H9 (cell line): ENCODE measurements at regions not wholly inside any gene's neighbourhood (a gene's known extent, or its start where the extent isn't known, plus 50 kb on each side); places are given as distances from the start of the nearest gene placed in this dataset.

Experiments used
- DNase-seq: peaks from one replicate; pipeline ENCODE4 v3.0.0-alpha.2; 2017
- H2AFZ ChIP-seq: one replicate; pipeline ENCODE4 v1.6.1; 2013; ENCODE audit warnings: mild to moderate bottlenecking, low read length, control low read depth, moderate library complexity
- H2AK5ac ChIP-seq: 2 replicates; pipeline ENCODE4 v1.6.1; 2013; ENCODE audit warnings: low read length, control low read depth, mixed read lengths; ENCODE audit not compliant: insufficient read length
- H2BK120ac ChIP-seq: one replicate; pipeline ENCODE4 v1.6.1; 2013; ENCODE audit warnings: low read depth, mild to moderate bottlenecking, low read length, control low read depth, inconsistent platforms; ENCODE audit not compliant: poor library complexity, severe bottlenecking
- H2BK12ac ChIP-seq: 2 replicates; pipeline ENCODE4 v1.6.1; 2013; ENCODE audit warnings: low read length, control low read depth, mixed read lengths, low read depth; ENCODE audit not compliant: insufficient read length
- H2BK15ac ChIP-seq: 2 replicates; pipeline ENCODE4 v1.6.1; 2013; ENCODE audit warnings: low read depth, low read length, control low read depth
- H2BK20ac ChIP-seq: one replicate; pipeline ENCODE4 v1.6.1; 2013; ENCODE audit warnings: low read depth, mild to moderate bottlenecking, low read length, control low read depth, inconsistent platforms; ENCODE audit not compliant: poor library complexity, severe bottlenecking
- H2BK5ac ChIP-seq: 2 replicates; pipeline ENCODE4 v1.6.1; 2013; ENCODE audit warnings: low read length, control low read depth, mixed read lengths; ENCODE audit not compliant: insufficient read length
- H3K14ac ChIP-seq: 2 replicates; pipeline ENCODE4 v1.6.1; 2013; ENCODE audit warnings: low read length, control low read depth; ENCODE audit not compliant: insufficient read depth
- H3K18ac ChIP-seq: 2 replicates; pipeline ENCODE4 v1.6.1; 2013; ENCODE audit warnings: low read depth, mild to moderate bottlenecking, mixed read lengths, low read length, control low read depth; ENCODE audit not compliant: insufficient read length
- H3K23ac ChIP-seq: 2 replicates; pipeline ENCODE4 v1.6.1; 2013; ENCODE audit warnings: low read length, control low read depth, mixed read lengths, low read depth; ENCODE audit not compliant: insufficient read length
- H3K23me2 ChIP-seq: 2 replicates; pipeline ENCODE4 v1.6.1; 2013; ENCODE audit warnings: low read depth, mild to moderate bottlenecking, mixed read lengths, low read length, control low read depth; ENCODE audit not compliant: insufficient read length, poor library complexity, severe bottlenecking
- H3K27ac ChIP-seq: 2 replicates; pipeline ENCODE4 v1.5.1; 2013; ENCODE audit warnings: low read length, control low read depth, mixed read lengths, low read depth; ENCODE audit not compliant: insufficient read length
- H3K27me3 ChIP-seq: 2 replicates; pipeline ENCODE4 v1.6.1; 2013; ENCODE audit warnings: low read length, control low read depth, inconsistent platforms; ENCODE audit not compliant: insufficient read depth
- H3K4ac ChIP-seq: 2 replicates; pipeline ENCODE4 v1.6.1; 2013; ENCODE audit warnings: low read depth, mild to moderate bottlenecking, control low read depth, inconsistent platforms, low read length, moderate library complexity
- H3K4me1 ChIP-seq: 2 replicates; pipeline ENCODE4 v1.6.1; 2013; ENCODE audit warnings: low read length, control low read depth, inconsistent platforms; ENCODE audit not compliant: insufficient read depth
- H3K4me2 ChIP-seq: 2 replicates; pipeline ENCODE4 v1.6.1; 2013; ENCODE audit warnings: low read length, control low read depth, mixed read lengths; ENCODE audit not compliant: insufficient read length, insufficient read depth
- H3K56ac ChIP-seq: 2 replicates; pipeline ENCODE4 v1.6.1; 2013; ENCODE audit warnings: low read depth, mild to moderate bottlenecking, mixed read lengths, low read length, control low read depth; ENCODE audit not compliant: insufficient read length
- H3K79me1 ChIP-seq: 2 replicates; pipeline ENCODE4 v1.6.1; 2013; ENCODE audit warnings: low read depth, mild to moderate bottlenecking, moderate library complexity, low read length, control low read depth, inconsistent platforms; ENCODE audit not compliant: insufficient read depth, poor library complexity, severe bottlenecking
- H3K79me2 ChIP-seq: 2 replicates; pipeline ENCODE4 v1.6.1; 2013; ENCODE audit warnings: low read length, control low read depth, inconsistent platforms; ENCODE audit not compliant: insufficient read depth
- H3K9ac ChIP-seq: 2 replicates; pipeline ENCODE4 v1.6.1; 2013; ENCODE audit warnings: low read length, control low read depth, mixed read lengths; ENCODE audit not compliant: insufficient read length; ENCODE audit errors: extremely low read depth
- H3K9me3 ChIP-seq: one replicate; pipeline ENCODE4 v1.6.1; 2013; ENCODE audit warnings: low read depth, low read length, inconsistent platforms; ENCODE audit not compliant: control insufficient read depth
- H3T11ph ChIP-seq: one replicate; pipeline ENCODE4 v1.6.1; 2013; ENCODE audit warnings: mild to moderate bottlenecking, low read length, control low read depth, inconsistent platforms
- H4K20me1 ChIP-seq: one replicate; pipeline ENCODE4 v1.6.1; 2013; ENCODE audit not compliant: control insufficient read depth, insufficient read length, insufficient read depth
- H4K5ac ChIP-seq: 2 replicates; pipeline ENCODE4 v1.6.1; 2013; ENCODE audit warnings: low read depth, mild to moderate bottlenecking, mixed read lengths, low read length, control low read depth; ENCODE audit not compliant: insufficient read length
- H4K8ac ChIP-seq: replicated peaks from 2 replicates; pipeline ENCODE4 v1.6.1; 2013; ENCODE audit warnings: low read length, control low read depth, mixed read lengths, low read depth; ENCODE audit not compliant: insufficient read length
- H4K91ac ChIP-seq: 2 replicates; pipeline ENCODE4 v1.6.1; 2013; ENCODE audit warnings: low read depth, mild to moderate bottlenecking, moderate library complexity, mixed read lengths, low read length, control low read depth; ENCODE audit not compliant: insufficient read length
- H3K27ac Mint-ChIP-seq, 3 experiments: 2 replicates in 2 of 3; 3 replicates in 1 of 3; pipeline ENCODE4 v1.8.0; 2020 to 2021; ENCODE audit warnings: mixed read lengths in 3 of 3, mild to moderate bottlenecking in 1 of 3, moderate library complexity in 1 of 3
- H3K27me3 Mint-ChIP-seq: 2 replicates; pipeline ENCODE4 v1.8.0; 2021; ENCODE audit warnings: low read depth, mild to moderate bottlenecking, moderate library complexity, mixed read lengths
- H3K36me3 Mint-ChIP-seq, 3 experiments: 2 replicates in 2 of 3; 3 replicates in 1 of 3; pipeline ENCODE4 v1.8.0; 2020 to 2021; ENCODE audit warnings: low read depth in 3 of 3, mixed read lengths in 3 of 3; ENCODE audit not compliant: insufficient read depth in 1 of 3
- H3K4me1 Mint-ChIP-seq, 2 experiments: 2 replicates each; pipeline ENCODE4 v1.8.0; 2020; ENCODE audit warnings: mixed read lengths in 2 of 2
- H3K4me3 Mint-ChIP-seq, 2 experiments: 2 replicates in 1 of 2; 3 replicates in 1 of 2; pipeline ENCODE4 v1.8.0; 2020 to 2021; ENCODE audit warnings: mild to moderate bottlenecking in 2 of 2, mixed read lengths in 2 of 2, moderate library complexity in 1 of 2
- H3K9me3 Mint-ChIP-seq, 2 experiments: 2 replicates in 1 of 2; 3 replicates in 1 of 2; pipeline ENCODE4 v1.8.0; 2020; ENCODE audit warnings: mild to moderate bottlenecking in 2 of 2, mixed read lengths in 2 of 2, moderate library complexity in 1 of 2
- WGBS: extraction: QIAGEN DNeasy Blood & Tissue Kit; methylation state at CpG from one replicate; pipeline ENCODE4 v1.1.7; 2013; ENCODE audit warnings: missing lambda C conversion rate, low lambda C conversion rate, mixed read lengths; ENCODE audit not compliant: insufficient read length; ENCODE audit errors: extremely low coverage; 5-methylcytosine and 5-hydroxymethylcytosine counted together
- TF ChIP-seq, protein P1 (sequence below): fragments of 200-600 bp; sonication (generic); conservative IDR thresholded peaks from 3 replicates; pipeline ENCODE4 v1.8.0; 2021; ENCODE audit warnings: antibody characterized with exemption, mild to moderate bottlenecking

DNA sequence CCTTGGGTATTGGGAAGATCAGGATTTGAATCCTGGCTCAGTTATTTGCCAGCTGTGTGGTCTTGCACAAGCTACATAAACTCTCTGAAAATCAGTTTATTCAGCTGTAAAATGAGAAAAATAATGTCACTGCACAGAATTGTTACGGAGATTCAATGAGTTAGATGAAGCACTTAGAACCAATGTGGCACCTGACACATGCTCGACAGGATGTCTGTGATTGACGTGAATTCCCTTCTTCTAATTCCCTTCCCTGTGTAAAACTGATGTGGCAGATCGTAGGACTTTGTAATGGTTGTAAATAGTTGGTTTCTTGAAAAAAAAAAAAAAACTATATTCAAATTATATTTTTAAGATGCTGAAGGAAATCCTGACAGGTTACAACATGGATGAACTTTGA, 249.9 kb upstream of the MKLN1 start:
- H2BK5ac ChIP-seq: no peak overlapping the region
- WGBS: no CpG with 5 or more reads among the region's 4 CpGs
- H2BK120ac ChIP-seq: no peak overlapping the region
- no peak overlapping the region for H3K4ac ChIP-seq
- H2BK12ac ChIP-seq: no peak overlapping the region
- no peak overlapping the region for H2AFZ ChIP-seq
- H3T11ph ChIP-seq: no peak overlapping the region
- H4K8ac ChIP-seq: no peak overlapping the region
- H3K23ac ChIP-seq: no peak overlapping the region
- H3K9me3 ChIP-seq: no peaks in the 10 kb centered on the region
- H3K79me1 ChIP-seq: no peaks in the 10 kb centered on the region
- TF ChIP-seq, protein P1, sequence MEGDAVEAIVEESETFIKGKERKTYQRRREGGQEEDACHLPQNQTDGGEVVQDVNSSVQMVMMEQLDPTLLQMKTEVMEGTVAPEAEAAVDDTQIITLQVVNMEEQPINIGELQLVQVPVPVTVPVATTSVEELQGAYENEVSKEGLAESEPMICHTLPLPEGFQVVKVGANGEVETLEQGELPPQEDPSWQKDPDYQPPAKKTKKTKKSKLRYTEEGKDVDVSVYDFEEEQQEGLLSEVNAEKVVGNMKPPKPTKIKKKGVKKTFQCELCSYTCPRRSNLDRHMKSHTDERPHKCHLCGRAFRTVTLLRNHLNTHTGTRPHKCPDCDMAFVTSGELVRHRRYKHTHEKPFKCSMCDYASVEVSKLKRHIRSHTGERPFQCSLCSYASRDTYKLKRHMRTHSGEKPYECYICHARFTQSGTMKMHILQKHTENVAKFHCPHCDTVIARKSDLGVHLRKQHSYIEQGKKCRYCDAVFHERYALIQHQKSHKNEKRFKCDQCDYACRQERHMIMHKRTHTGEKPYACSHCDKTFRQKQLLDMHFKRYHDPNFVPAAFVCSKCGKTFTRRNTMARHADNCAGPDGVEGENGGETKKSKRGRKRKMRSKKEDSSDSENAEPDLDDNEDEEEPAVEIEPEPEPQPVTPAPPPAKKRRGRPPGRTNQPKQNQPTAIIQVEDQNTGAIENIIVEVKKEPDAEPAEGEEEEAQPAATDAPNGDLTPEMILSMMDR: no peak
- no peak overlapping the region for H2AK5ac ChIP-seq
- no peak overlapping the region for H3K4me2 ChIP-seq
- H3K14ac ChIP-seq: no peak overlapping the region
- no peak overlapping the region for H3K4me3 Mint-ChIP-seq
- no peak overlapping the region for H3K27ac Mint-ChIP-seq
- no peaks in the 10 kb centered on the region for H4K20me1 ChIP-seq
- no peak overlapping the region for H2BK20ac ChIP-seq
- peaks cover 2 to 13% (median 3%) of the 10 kb centered on the region in 3 experiments; a peak in 5 of 7 replicates for H3K36me3 Mint-ChIP-seq
- no peaks in the 10 kb centered on the region for H3K9me3 Mint-ChIP-seq
- H3K9ac ChIP-seq: no peak overlapping the region
- H3K4me1 ChIP-seq: no peaks in the 10 kb centered on the region; the same call in 1 of the 2 replicates
- no peak overlapping the region for H4K91ac ChIP-seq
- H3K79me2 ChIP-seq: no peaks in the 10 kb centered on the region
- no peaks in the 10 kb centered on the region; the same call in 1 of the 2 replicates for H3K27me3 Mint-ChIP-seq
- H4K5ac ChIP-seq: no peak overlapping the region
- no peak overlapping the region for H3K27ac ChIP-seq
- no peaks in the 10 kb centered on the region for H3K23me2 ChIP-seq
- no peak overlapping the region for H3K18ac ChIP-seq
- H2BK15ac ChIP-seq: no peak overlapping the region
- no peaks in the 10 kb centered on the region for H3K27me3 ChIP-seq
- DNase-seq: no peak
- no peak overlapping the region for H3K56ac ChIP-seq
- peaks cover 13% of the 10 kb centered on the region in 2 experiments for H3K4me1 Mint-ChIP-seq
